GM12891 (cell line): ENCODE measurements at regions not wholly inside any gene's neighbourhood (a gene's known extent, or its start where the extent isn't known, plus 50 kb on each side); places are given as distances from the start of the nearest gene placed in this dataset.

Experiments
- DNase-seq: peaks from one replicate; pipeline ENCODE4 v3.0.0; 2011; ENCODE audit warnings: low spot score; ENCODE audit not compliant: insufficient read length
- FAIRE-seq: peaks from 2 replicates; lab custom pipeline; 2011; peaks lifted over from hg19 to GRCh38; lab: Jason Lieb, UNC
- PAX5 ChIP-seq: IDR thresholded peaks from 2 replicates; pipeline ENCODE4 v1.6.1; 2011; ENCODE audit warnings: low read length, moderate library complexity, mild to moderate bottlenecking; ENCODE audit not compliant: insufficient read depth, severe bottlenecking
- POLR2A ChIP-seq: IDR thresholded peaks from 2 replicates; pipeline ENCODE4 v1.6.1; 2011; ENCODE audit warnings: low read depth, low read length, control low read depth
- POLR2AphosphoS5 ChIP-seq: IDR thresholded peaks from 2 replicates; pipeline ENCODE4 v1.6.1; 2011; ENCODE audit warnings: low read depth, low read length, control low read depth
- POU2F2 ChIP-seq: IDR thresholded peaks from 2 replicates; pipeline ENCODE4 v1.6.1; 2011; ENCODE audit warnings: low read depth, mild to moderate bottlenecking, control low read depth, low read length, moderate library complexity
- SPI1 ChIP-seq: IDR thresholded peaks from 2 replicates; pipeline ENCODE4 v1.6.1; 2011; ENCODE audit warnings: low read depth, low read length, control low read depth
- TAF1 ChIP-seq: IDR thresholded peaks from 2 replicates; pipeline ENCODE4 v1.6.1; 2011; ENCODE audit warnings: low read depth, low read length, control low read depth

DNA sequence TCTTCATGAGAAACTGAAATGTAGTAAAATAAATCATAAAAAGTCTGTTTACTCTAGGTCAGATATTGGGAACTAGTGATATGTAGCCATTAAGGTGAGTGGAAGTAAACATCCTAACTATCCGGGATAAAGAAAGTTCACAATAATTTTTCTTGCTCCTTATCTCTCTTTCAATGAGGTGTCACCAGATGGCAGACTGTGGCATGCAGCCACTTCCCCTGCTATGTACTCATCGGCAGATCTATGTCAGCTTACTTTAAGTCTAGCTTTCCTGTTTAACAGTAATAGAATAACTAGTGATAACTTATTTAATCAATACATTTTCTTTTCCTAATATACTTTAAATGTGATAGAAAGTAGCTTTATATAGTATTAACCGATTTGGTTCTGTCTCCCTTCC lies 181.9 kb downstream of the NDFIP2 start:
- FAIRE-seq (no peak), DNase-seq (no peak)
- TF ChIP-seq POLR2A (no peak), POU2F2 (no peak), TAF1 (no peak), POLR2AphosphoS5 (no peak), SPI1 (no peak)

DNA sequence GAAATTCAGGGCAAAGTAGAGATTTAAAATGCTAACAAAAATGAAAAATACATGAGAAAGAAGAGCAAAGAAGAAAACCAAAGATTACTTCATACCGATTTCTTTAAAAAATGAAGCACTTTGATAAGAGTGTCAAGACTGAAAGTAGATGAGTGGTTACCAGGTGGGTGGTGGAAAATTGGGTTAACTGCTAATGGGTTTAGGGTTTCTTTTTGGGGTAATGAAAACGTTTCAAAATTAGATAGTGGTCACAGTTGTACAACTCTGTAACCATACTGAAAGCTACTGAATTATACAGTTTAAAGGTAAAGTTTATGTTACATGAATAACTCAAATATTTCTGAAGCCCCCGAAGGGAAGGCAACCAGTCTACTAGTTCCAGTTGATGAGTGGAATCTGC lies 179.4 kb downstream of the NDFIP2 start:
- FAIRE-seq (no peak), DNase-seq (no peak)
- no peak for TF ChIP-seq PAX5
- no peak for TF ChIP-seq TAF1
- TF ChIP-seq SPI1 = no peak
- TF ChIP-seq POU2F2 = no peak
- TF ChIP-seq POLR2AphosphoS5 = no peak
- no peak for TF ChIP-seq POLR2A

DNA sequence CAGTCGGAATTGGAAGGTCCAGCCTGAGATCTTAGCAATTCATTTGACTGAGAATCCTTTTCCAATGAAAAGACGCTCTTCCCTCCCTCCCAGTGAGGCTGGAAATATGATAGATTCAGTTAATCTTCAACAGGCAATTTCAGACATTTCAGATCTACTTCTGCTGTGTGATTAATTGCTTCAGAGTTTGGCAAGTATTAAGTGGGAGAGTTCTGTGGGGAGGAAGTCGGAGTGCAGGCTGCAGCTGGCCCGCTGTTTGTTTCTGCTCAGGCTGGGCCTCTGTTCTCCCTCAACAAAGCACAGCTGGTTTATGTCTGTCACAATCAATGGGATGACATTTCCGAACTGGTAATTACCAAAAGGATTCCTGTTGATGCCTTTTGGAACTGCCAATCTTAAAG lies 178.2 kb downstream of the NDFIP2 start:
- no peak for TF ChIP-seq POLR2A
- DNase-seq (no peak), FAIRE-seq (no peak)

DNA sequence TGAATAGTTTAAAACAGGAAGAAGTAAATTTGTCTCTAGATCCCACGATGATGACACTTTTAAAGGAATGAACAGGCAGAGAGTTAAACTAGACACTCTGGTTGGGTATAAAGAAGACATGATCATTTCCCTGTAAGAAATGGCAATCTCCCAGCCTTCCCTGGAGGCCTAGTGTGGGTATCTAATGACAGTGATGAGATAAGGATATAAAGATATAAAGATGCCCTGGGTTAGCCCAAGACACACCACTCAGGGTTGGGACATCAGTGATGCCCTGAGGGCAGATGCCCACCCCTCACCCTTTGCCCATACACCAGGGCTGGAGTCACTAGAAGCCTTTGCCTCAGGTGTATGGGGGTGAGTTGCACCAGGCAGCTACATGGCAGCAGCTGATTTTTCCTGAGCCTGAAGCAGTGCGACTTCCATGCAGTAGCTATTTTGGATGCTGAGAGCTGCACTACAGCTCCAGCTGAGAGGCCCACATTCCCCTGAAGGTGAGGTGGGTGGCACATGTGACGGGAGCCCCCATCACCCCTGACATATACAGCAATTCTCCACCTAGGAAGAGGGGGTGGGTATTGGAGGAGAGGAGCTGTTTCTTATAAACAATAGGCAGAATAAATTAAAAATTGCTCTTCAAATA lies 177.5 kb downstream of the NDFIP2 start:
- DNase-seq (no peak), FAIRE-seq (no peak)
- TF ChIP-seq PAX5 (no peak), POLR2AphosphoS5 (no peak), POLR2A (no peak), SPI1 (no peak), POU2F2 (no peak), TAF1 (no peak)

DNA sequence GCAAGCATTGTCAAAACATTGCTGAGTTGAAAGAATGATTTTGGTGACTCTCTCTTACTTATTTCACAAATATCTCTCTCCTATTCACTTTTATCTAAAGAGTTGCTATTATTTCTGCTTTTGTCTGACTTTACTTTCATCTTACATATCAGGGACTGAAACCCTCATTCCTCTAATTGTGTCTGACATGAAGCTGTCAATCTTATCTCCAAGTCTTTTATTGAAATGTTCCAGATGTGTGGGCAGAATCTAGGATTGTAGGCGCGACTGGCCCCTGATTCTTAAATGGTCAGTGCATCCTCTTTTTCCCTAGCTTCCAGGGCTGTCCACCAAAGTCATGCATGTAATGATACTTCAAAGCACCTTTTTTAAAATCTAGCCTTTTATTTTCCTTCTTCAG lies 174.6 kb downstream of the NDFIP2 start:
- TF ChIP-seq SPI1 (no peak), POLR2AphosphoS5 (no peak), TAF1 (no peak), POU2F2 (no peak), PAX5 (no peak), POLR2A (no peak)
- FAIRE-seq (no peak), DNase-seq (no peak)

DNA sequence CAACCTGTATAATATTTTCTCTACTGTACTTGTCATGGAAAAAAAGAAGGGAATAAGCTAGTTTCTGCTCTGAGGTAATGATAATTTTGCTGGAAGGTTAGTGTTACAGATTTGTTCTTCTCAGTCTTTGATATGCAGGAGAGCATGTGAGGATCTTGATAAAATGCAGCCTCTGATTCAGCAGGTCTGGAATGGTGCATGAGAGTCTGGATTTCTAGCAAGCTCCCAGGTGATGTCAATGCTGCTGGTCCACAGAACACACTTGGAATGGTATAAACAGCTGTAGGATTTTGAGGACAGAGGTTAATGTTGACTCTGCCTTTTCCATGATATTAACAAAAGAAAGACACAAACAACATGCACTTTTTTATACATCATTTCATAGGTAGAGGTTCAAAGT lies 173.6 kb downstream of the NDFIP2 start:
- FAIRE-seq (no peak), DNase-seq (no peak)
- TF ChIP-seq POU2F2 = no peak
- TF ChIP-seq POLR2AphosphoS5 = no peak
- no peak for TF ChIP-seq PAX5
- no peak for TF ChIP-seq SPI1
- TF ChIP-seq POLR2A = no peak
- TF ChIP-seq TAF1 = no peak

DNA sequence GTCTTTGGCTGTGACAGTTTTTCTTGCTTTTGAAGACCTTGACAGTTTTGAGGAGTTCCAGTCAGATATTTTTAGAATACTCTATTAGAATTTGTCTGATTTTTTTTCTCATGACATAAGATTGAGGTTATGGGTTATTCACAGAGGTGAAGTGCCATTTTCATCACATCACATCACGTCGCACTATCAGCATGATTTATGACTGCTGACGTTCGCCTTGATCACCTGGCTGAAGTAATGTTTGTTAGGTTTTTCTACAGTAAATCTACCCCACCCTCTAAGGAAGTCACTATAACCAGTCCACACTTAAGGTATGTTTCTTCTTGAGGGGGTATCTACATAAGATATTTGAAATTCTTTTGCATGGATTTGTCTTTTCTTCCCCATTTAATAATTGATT lies 169.7 kb downstream of the NDFIP2 start:
- TF ChIP-seq PAX5 (no peak), POLR2A (no peak), SPI1 (no peak), POU2F2 (no peak), TAF1 (no peak), POLR2AphosphoS5 (no peak)
- FAIRE-seq (no peak), DNase-seq (no peak)

DNA sequence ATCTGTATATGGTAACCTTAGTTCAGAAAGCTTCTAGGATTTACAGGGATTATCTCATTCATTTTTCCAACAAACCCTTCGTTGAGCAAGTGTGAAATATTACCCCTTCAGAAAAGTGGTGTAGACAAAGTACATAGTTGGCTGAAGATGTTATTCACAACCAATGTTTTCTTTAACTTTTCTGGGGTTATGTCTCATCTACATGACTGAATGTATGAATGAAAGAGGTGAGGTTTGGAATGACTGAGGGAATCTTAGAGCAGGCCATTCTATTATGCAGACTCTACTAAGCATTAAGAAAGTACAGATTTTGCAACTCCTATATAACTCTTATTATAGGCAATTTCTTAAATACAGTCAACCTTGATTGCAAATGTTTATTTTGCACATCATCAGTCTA lies 167.2 kb downstream of the NDFIP2 start:
- no peak for FAIRE-seq
- TF ChIP-seq POU2F2 = no peak
- no peak for TF ChIP-seq TAF1
- no peak for TF ChIP-seq POLR2A
- no peak for TF ChIP-seq SPI1
- TF ChIP-seq POLR2AphosphoS5 = no peak
- no peak for TF ChIP-seq PAX5
- no peak for DNase-seq

DNA sequence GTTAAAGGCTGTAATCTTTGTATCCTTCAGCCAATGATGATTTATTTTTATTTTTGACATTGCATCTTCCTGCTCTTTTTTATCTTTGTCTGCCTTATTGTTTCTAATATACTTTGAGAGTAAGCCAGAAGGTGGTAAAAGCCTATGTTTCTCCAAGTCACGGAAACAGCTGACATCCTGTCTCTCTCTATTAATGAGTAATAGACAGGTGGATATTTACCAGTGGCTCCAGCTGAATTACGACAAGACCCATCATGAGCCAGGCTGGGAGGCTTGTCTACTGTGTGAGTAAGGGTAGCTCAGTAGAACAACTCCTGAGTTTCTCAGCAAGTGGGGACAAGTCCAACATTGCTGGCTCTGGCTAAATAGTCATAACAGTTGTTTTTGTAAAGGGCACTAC lies 166.6 kb downstream of the NDFIP2 start:
- DNase-seq = no peak
- no peak for TF ChIP-seq SPI1
- TF ChIP-seq POLR2A = no peak
- TF ChIP-seq POU2F2 = no peak
- no peak for TF ChIP-seq TAF1
- FAIRE-seq = no peak

DNA sequence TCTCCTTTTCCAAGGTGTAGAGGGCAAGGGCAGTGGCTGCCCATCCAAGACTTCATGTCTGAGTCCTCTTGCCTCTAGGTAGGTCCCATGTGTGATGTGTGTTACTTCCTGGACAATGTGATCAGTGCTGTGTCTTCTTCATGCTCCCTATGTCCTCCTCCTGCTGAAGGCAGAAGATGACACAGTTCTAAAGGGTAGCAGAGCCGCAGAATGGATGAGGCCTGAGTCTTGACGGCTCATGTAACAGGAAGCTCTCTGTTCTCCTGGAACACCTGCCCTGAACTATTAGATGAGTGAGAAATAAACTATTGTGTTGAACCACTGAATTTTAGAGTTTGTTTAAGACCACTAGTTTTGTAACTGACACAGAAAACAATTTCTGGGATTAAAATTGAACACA lies 165.9 kb downstream of the NDFIP2 start:
- FAIRE-seq (no peak), DNase-seq (no peak)
- TF ChIP-seq POLR2AphosphoS5 (no peak), PAX5 (no peak), POLR2A (no peak), TAF1 (no peak), POU2F2 (no peak), SPI1 (no peak)
